22Rv1 (cell line): ENCODE measurements at regions not wholly inside any gene's neighbourhood (a gene's known extent, or its start where the extent isn't known, plus 50 kb on each side); places are given as distances from the start of the nearest gene placed in this dataset.

ENCODE experiments used
- H3K27ac ChIP-seq: fragments of 450-650 bp; 2 replicates; pipeline ENCODE4 v1.5.1; 2017
- ZFX ChIP-seq: fragments of 450-650 bp; IDR thresholded peaks from 2 replicates; pipeline ENCODE4 v1.6.1; 2017; ENCODE audit warnings: antibody characterized with exemption, borderline replicate concordance
- TF ChIP-seq, protein P1 (sequence below): fragments of 450-650 bp; IDR thresholded peaks from 2 replicates; pipeline ENCODE4 v1.5.1; 2017; ENCODE audit warnings: mild to moderate bottlenecking

DNA sequence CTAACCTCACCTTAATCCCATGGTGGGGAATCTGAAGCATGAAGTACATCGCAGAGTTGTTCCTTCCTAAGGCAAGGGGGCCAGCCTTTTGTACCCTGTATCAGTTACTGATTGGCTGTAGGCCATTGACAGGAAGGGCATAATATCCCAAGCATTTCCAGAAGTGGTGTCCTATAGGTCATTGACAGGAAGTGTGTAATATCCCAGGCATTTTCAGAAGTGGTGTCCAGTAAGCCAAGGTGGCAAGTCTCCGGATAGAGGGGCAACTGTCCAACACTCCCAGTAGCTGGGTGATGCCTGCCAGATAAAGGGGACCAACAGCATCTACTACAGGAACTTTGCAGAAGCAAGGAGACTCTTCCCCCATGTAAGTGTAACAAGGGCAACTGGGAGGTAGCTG is 52.1 kb upstream of the MYRIP start:
- TF ChIP-seq, protein P1, sequence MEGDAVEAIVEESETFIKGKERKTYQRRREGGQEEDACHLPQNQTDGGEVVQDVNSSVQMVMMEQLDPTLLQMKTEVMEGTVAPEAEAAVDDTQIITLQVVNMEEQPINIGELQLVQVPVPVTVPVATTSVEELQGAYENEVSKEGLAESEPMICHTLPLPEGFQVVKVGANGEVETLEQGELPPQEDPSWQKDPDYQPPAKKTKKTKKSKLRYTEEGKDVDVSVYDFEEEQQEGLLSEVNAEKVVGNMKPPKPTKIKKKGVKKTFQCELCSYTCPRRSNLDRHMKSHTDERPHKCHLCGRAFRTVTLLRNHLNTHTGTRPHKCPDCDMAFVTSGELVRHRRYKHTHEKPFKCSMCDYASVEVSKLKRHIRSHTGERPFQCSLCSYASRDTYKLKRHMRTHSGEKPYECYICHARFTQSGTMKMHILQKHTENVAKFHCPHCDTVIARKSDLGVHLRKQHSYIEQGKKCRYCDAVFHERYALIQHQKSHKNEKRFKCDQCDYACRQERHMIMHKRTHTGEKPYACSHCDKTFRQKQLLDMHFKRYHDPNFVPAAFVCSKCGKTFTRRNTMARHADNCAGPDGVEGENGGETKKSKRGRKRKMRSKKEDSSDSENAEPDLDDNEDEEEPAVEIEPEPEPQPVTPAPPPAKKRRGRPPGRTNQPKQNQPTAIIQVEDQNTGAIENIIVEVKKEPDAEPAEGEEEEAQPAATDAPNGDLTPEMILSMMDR, result no peak
- no peak for TF ChIP-seq ZFX
- no peak overlapping the region for H3K27ac ChIP-seq
